SK-N-SH treated with all-trans-retinoic acid at 6 μM for 48 hours (cell line): ENCODE measurements at regions not wholly inside any gene's neighbourhood (a gene's known extent, or its start where the extent isn't known, plus 50 kb on each side); places are given as distances from the start of the nearest gene placed in this dataset.

ENCODE experiments used
- ATAC-seq: fragments of 200-7000 bp; cut with Tn5 transposase; 3 replicates; pipeline ENCODE4 v1.9.1; 2020; ENCODE audit warnings: mild to moderate bottlenecking, moderate library complexity
- ARNTL ChIP-seq: fragments of 450-650 bp; formaldehyde crosslinking; IDR thresholded peaks from 2 replicates; pipeline ENCODE4 v1.5.0; 2020; ENCODE audit warnings: low read depth, mild to moderate bottlenecking, moderate library complexity, borderline replicate concordance
- BACH2 ChIP-seq: fragments of 250-450 bp; sonication (Bioruptor Pico); IDR thresholded peaks from 2 replicates; pipeline ENCODE4 v1.9.0; 2021; ENCODE audit warnings: mild to moderate bottlenecking, borderline replicate concordance
- CREB5 ChIP-seq: fragments of 250-450 bp; sonication (Bioruptor Pico); IDR thresholded peaks from 2 replicates; pipeline ENCODE4 v1.5.1; 2020; ENCODE audit warnings: low read depth, mild to moderate bottlenecking, moderate library complexity
- CSDC2 ChIP-seq: fragments of 250-450 bp; sonication (Bioruptor Pico); IDR thresholded peaks from 2 replicates; pipeline ENCODE4 v1.5.0; 2020; ENCODE audit warnings: mild to moderate bottlenecking, moderate library complexity
- CSRNP3 ChIP-seq: fragments of 250-450 bp; sonication (Bioruptor Pico); IDR thresholded peaks from 2 replicates; pipeline ENCODE4 v1.5.1; 2021; ENCODE audit warnings: mild to moderate bottlenecking, moderate library complexity
- ESRRG ChIP-seq: fragments of 250-450 bp; sonication (Bioruptor Pico); IDR thresholded peaks from 2 replicates; pipeline ENCODE4 v1.6.1; 2021; ENCODE audit warnings: mild to moderate bottlenecking
- GLIS3 ChIP-seq: fragments of 250-450 bp; sonication (Bioruptor Pico); IDR thresholded peaks from 2 replicates; pipeline ENCODE4 v1.5.0; 2020; ENCODE audit warnings: mild to moderate bottlenecking, moderate library complexity
- ISL1 ChIP-seq: fragments of 250-450 bp; sonication (Bioruptor Pico); IDR thresholded peaks from 2 replicates; pipeline ENCODE4 v2.1.2; 2022; ENCODE audit warnings: mild to moderate bottlenecking, moderate library complexity
- OSR1 ChIP-seq: fragments of 250-450 bp; sonication (Bioruptor Pico); IDR thresholded peaks from 2 replicates; pipeline ENCODE4 v1.8.0; 2022; ENCODE audit warnings: moderate library complexity, mild to moderate bottlenecking, inconsistent platforms
- PATZ1 ChIP-seq: fragments of 250-450 bp; sonication (Bioruptor Pico); IDR thresholded peaks from 2 replicates; pipeline ENCODE4 v1.8.0; 2020; ENCODE audit warnings: mild to moderate bottlenecking, moderate library complexity, borderline replicate concordance
- PPARA ChIP-seq: fragments of 250-450 bp; sonication (Bioruptor Pico); IDR thresholded peaks from 2 replicates; pipeline ENCODE4 v1.5.0; 2020; ENCODE audit warnings: mild to moderate bottlenecking, borderline replicate concordance
- RARB ChIP-seq: fragments of 250-450 bp; sonication (Bioruptor Pico); IDR thresholded peaks from 2 replicates; pipeline ENCODE4 v1.8.0; 2021; ENCODE audit warnings: mild to moderate bottlenecking, moderate library complexity
- SNAI2 ChIP-seq: fragments of 250-450 bp; sonication (Bioruptor Pico); IDR thresholded peaks from 2 replicates; pipeline ENCODE4 v1.5.0; 2020; ENCODE audit warnings: mild to moderate bottlenecking, moderate library complexity
- TCF4 ChIP-seq: fragments of 250-450 bp; sonication (Bioruptor Pico); IDR thresholded peaks from 2 replicates; pipeline ENCODE4 v1.8.0; 2021; ENCODE audit warnings: mild to moderate bottlenecking, moderate library complexity, borderline replicate concordance
- ZC3H10 ChIP-seq: fragments of 250-450 bp; sonication (Bioruptor Pico); IDR thresholded peaks from 2 replicates; pipeline ENCODE4 v1.5.1; 2021; ENCODE audit warnings: mild to moderate bottlenecking, moderate library complexity
- ZFP3 ChIP-seq: fragments of 250-450 bp; sonication (Bioruptor Pico); IDR thresholded peaks from 2 replicates; pipeline ENCODE4 v1.5.0; 2020; ENCODE audit warnings: mild to moderate bottlenecking, moderate library complexity
- ZFP30 ChIP-seq: fragments of 450-650 bp; formaldehyde crosslinking; IDR thresholded peaks from 2 replicates; pipeline ENCODE4 v1.5.0; 2022; ENCODE audit warnings: mild to moderate bottlenecking, moderate library complexity
- ZNF565 ChIP-seq: fragments of 450-650 bp; formaldehyde crosslinking; conservative IDR thresholded peaks from 2 replicates; pipeline ENCODE4 v1.5.0; 2020; ENCODE audit warnings: low read depth, mild to moderate bottlenecking, moderate library complexity
- ZNF70 ChIP-seq: fragments of 450-650 bp; formaldehyde crosslinking; IDR thresholded peaks from 2 replicates; pipeline ENCODE4 v1.5.0; 2020; ENCODE audit warnings: mild to moderate bottlenecking, moderate library complexity
- ZNF8 ChIP-seq: fragments of 450-650 bp; formaldehyde crosslinking; IDR thresholded peaks from 2 replicates; pipeline ENCODE4 v1.5.0; 2020; ENCODE audit warnings: mild to moderate bottlenecking, moderate library complexity
- TF ChIP-seq, protein P1 (sequence below): fragments of 250-450 bp; sonication (Bioruptor Pico); IDR thresholded peaks from 2 replicates; pipeline ENCODE4 v1.8.0; 2021; ENCODE audit warnings: low read depth, mild to moderate bottlenecking, moderate library complexity, borderline replicate concordance
- TF ChIP-seq, protein P2 (sequence below): fragments of 250-450 bp; sonication (Bioruptor Pico); IDR thresholded peaks from 2 replicates; pipeline ENCODE4 v1.5.0; 2020; ENCODE audit warnings: mild to moderate bottlenecking, moderate library complexity

DNA sequence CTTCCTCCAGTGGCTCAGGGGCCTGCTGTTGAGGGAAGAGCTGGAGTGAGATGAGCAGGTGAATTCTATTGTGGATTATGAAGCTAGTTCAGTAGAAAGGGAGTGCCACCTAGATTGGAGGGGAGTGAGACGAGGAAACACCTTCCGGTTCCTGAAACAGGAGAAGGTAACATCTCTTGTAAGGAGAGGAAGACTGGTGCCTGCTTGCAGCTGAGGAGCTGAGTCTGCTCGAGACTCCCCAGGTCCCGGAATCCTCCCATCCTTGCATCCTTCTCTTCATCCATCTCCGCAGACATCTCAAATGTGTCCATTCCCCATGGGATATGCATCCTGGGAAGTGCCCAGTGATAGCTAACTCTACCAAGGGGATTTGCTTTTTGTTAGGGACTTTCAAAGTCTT, 242.9 kb upstream of the ZFP64 start:
- no peak for ATAC-seq

GRCh38 chr20:52434041-52434425, 242.5 kb upstream of the ZFP64 start:
- TF ChIP-seq SNAI2 (no peak), CREB5 (CRISPR knock-in tag) (no peak), ZNF8 (CRISPR knock-in tag) (no peak), PATZ1 (CRISPR knock-in tag) (no peak), ZC3H10 (CRISPR knock-in tag) (no peak), GLIS3 (CRISPR knock-in tag) (no peak), ZNF70 (no peak), ISL1 (CRISPR knock-in tag) (no peak), TCF4 (CRISPR knock-in tag) (no peak), RARB (CRISPR knock-in tag) (no peak), CSRNP3 (CRISPR knock-in tag) (no peak), ZFP30 (CRISPR knock-in tag) (no peak), ZNF565 (no peak), ZFP3 (CRISPR knock-in tag) (no peak), ARNTL (CRISPR knock-in tag) (no peak), PPARA (CRISPR knock-in tag) (no peak), CSDC2 (CRISPR knock-in tag) (no peak)
- TF ChIP-seq, protein P1, sequence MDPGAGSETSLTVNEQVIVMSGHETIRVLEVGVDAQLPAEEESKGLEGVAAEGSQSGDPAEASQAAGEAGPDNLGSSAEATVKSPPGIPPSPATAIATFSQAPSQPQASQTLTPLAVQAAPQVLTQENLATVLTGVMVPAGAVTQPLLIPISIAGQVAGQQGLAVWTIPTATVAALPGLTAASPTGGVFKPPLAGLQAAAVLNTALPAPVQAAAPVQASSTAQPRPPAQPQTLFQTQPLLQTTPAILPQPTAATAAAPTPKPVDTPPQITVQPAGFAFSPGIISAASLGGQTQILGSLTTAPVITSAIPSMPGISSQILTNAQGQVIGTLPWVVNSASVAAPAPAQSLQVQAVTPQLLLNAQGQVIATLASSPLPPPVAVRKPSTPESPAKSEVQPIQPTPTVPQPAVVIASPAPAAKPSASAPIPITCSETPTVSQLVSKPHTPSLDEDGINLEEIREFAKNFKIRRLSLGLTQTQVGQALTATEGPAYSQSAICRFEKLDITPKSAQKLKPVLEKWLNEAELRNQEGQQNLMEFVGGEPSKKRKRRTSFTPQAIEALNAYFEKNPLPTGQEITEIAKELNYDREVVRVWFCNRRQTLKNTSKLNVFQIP, result no peak
- TF ChIP-seq, protein P2, sequence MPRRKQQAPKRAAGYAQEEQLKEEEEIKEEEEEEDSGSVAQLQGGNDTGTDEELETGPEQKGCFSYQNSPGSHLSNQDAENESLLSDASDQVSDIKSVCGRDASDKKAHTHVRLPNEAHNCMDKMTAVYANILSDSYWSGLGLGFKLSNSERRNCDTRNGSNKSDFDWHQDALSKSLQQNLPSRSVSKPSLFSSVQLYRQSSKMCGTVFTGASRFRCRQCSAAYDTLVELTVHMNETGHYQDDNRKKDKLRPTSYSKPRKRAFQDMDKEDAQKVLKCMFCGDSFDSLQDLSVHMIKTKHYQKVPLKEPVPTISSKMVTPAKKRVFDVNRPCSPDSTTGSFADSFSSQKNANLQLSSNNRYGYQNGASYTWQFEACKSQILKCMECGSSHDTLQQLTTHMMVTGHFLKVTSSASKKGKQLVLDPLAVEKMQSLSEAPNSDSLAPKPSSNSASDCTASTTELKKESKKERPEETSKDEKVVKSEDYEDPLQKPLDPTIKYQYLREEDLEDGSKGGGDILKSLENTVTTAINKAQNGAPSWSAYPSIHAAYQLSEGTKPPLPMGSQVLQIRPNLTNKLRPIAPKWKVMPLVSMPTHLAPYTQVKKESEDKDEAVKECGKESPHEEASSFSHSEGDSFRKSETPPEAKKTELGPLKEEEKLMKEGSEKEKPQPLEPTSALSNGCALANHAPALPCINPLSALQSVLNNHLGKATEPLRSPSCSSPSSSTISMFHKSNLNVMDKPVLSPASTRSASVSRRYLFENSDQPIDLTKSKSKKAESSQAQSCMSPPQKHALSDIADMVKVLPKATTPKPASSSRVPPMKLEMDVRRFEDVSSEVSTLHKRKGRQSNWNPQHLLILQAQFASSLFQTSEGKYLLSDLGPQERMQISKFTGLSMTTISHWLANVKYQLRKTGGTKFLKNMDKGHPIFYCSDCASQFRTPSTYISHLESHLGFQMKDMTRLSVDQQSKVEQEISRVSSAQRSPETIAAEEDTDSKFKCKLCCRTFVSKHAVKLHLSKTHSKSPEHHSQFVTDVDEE (CRISPR knock-in tag), result no peak
- ATAC-seq, result no peak

More for the DNA sequence above, 242.9 kb upstream of the ZFP64 start:
- TF ChIP-seq RARB (CRISPR knock-in tag) (no peak), SNAI2 (no peak), OSR1 (CRISPR knock-in tag) (no peak), ESRRG (CRISPR knock-in tag) (no peak), ARNTL (CRISPR knock-in tag) (no peak), ISL1 (CRISPR knock-in tag) (no peak), CSRNP3 (CRISPR knock-in tag) (no peak), BACH2 (CRISPR knock-in tag) (no peak), CSDC2 (CRISPR knock-in tag) (no peak), ZNF70 (no peak), ZC3H10 (CRISPR knock-in tag) (no peak), PATZ1 (CRISPR knock-in tag) (no peak)
